SK-N-SH treated with all-trans-retinoic acid at 6 μM for 48 hours (cell line): ENCODE measurements at regions not wholly inside any gene's neighbourhood (a gene's known extent, or its start where the extent isn't known, plus 50 kb on each side); places are given as distances from the start of the nearest gene placed in this dataset.

Source experiments
- CREB5 ChIP-seq: fragments of 250-450 bp; sonication (Bioruptor Pico); IDR thresholded peaks from 2 replicates; pipeline ENCODE4 v1.5.1; 2020; ENCODE audit warnings: low read depth, mild to moderate bottlenecking, moderate library complexity
- ISL1 ChIP-seq: fragments of 250-450 bp; sonication (Bioruptor Pico); IDR thresholded peaks from 2 replicates; pipeline ENCODE4 v2.1.2; 2022; ENCODE audit warnings: mild to moderate bottlenecking, moderate library complexity
- OSR1 ChIP-seq: fragments of 250-450 bp; sonication (Bioruptor Pico); IDR thresholded peaks from 2 replicates; pipeline ENCODE4 v1.8.0; 2022; ENCODE audit warnings: moderate library complexity, mild to moderate bottlenecking, inconsistent platforms
- PATZ1 ChIP-seq: fragments of 250-450 bp; sonication (Bioruptor Pico); IDR thresholded peaks from 2 replicates; pipeline ENCODE4 v1.8.0; 2020; ENCODE audit warnings: mild to moderate bottlenecking, moderate library complexity, borderline replicate concordance
- RARB ChIP-seq: fragments of 250-450 bp; sonication (Bioruptor Pico); IDR thresholded peaks from 2 replicates; pipeline ENCODE4 v1.8.0; 2021; ENCODE audit warnings: mild to moderate bottlenecking, moderate library complexity
- TOX ChIP-seq: fragments of 250-450 bp; sonication (Bioruptor Pico); IDR thresholded peaks from 2 replicates; pipeline ENCODE4 v1.8.0; 2021; ENCODE audit warnings: mild to moderate bottlenecking, moderate library complexity, borderline replicate concordance
- ZC3H10 ChIP-seq: fragments of 250-450 bp; sonication (Bioruptor Pico); IDR thresholded peaks from 2 replicates; pipeline ENCODE4 v1.5.1; 2021; ENCODE audit warnings: mild to moderate bottlenecking, moderate library complexity
- ZFP30 ChIP-seq: fragments of 450-650 bp; formaldehyde crosslinking; IDR thresholded peaks from 2 replicates; pipeline ENCODE4 v1.5.0; 2022; ENCODE audit warnings: mild to moderate bottlenecking, moderate library complexity
- ZNF565 ChIP-seq: fragments of 450-650 bp; formaldehyde crosslinking; conservative IDR thresholded peaks from 2 replicates; pipeline ENCODE4 v1.5.0; 2020; ENCODE audit warnings: low read depth, mild to moderate bottlenecking, moderate library complexity
- ZNF8 ChIP-seq: fragments of 450-650 bp; formaldehyde crosslinking; IDR thresholded peaks from 2 replicates; pipeline ENCODE4 v1.5.0; 2020; ENCODE audit warnings: mild to moderate bottlenecking, moderate library complexity

- TF ChIP-seq PATZ1: no peak
- TF ChIP-seq ZNF8 (CRISPR knock-in tag): no peak
- TF ChIP-seq RARB (CRISPR knock-in tag): no peak
- no peak for TF ChIP-seq ZFP30
- TF ChIP-seq TOX (CRISPR knock-in tag): no peak
- no peak for TF ChIP-seq ZNF565
- no peak for TF ChIP-seq OSR1 (CRISPR knock-in tag)
- no peak for TF ChIP-seq ZC3H10 (CRISPR knock-in tag)
- TF ChIP-seq CREB5: no peak
- TF ChIP-seq ISL1: no peak
Observed at GRCh38 chr13:81760316-81760715, 1419.4 kb upstream of the SPRY2 start.
